ENCODE measurements at regions not wholly inside any gene's neighbourhood (a gene's known extent, or its start where the extent isn't known, plus 50 kb on each side); places are given as distances from the start of the nearest gene placed in this dataset.

DNA sequence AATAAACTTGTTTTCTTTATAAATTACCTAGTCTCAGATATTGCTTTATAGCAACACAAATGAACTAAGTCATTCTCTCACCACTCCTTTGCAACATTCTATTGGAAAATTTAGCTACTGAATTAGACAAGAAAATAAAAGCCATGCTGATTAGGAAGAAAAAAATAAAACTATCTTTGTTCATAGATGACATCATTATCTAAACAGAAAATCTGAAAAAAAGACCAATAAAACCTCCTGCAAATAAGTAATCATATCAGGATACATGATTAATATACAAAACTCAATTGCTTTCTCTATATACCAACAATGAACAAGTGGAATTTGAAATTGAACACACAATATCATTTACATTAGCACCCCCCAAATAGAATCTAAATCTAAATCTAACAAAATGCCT lies 455.3 kb upstream of the KIF2A start:
- no peak overlapping the region for H4K91ac ChIP-seq (replicated peaks; ENCODE audit: insufficient read length, low read length)
- H3K4ac ChIP-seq (replicated peaks; ENCODE audit: insufficient read length, low read depth, low read length): no peak overlapping the region
- no peaks in the 10 kb centered on the region for H3K79me1 ChIP-seq (ENCODE audit: low read depth, low read length)
- no peak overlapping the region for H4K5ac ChIP-seq (ENCODE audit: insufficient read length, low read depth, low read length)
- no peak overlapping the region for H4K8ac ChIP-seq (ENCODE audit: extremely low read depth, insufficient read depth, low read length)
- no peaks in the 10 kb centered on the region for H3K27me3 ChIP-seq (replicated peaks in 1 of 4; ENCODE audit: control insufficient read depth in 3 of 4, extremely low read depth in 1 of 4, insufficient read depth in 3 of 4, low read length in 3 of 4)
- no peak overlapping the region for H2BK5ac ChIP-seq (ENCODE audit: low read depth, low read length)
- no peak overlapping the region for H2BK12ac ChIP-seq (ENCODE audit: low read depth, low read length)
- no peaks in the 10 kb centered on the region for H3K36me3 ChIP-seq (ENCODE audit: control insufficient read depth in 2 of 4, insufficient read depth in 4 of 4, low read length in 3 of 4)
- no peaks in the 10 kb centered on the region for H3K9me3 ChIP-seq (ENCODE audit: insufficient read depth in 2 of 2, low read depth in 1 of 2, low read length in 1 of 2)
- no peaks in the 10 kb centered on the region for H3K4me1 ChIP-seq (replicated peaks in 1 of 4; ENCODE audit: control insufficient read depth in 3 of 4, insufficient read depth in 4 of 4, low read length in 3 of 4)
- no peak overlapping the region for H3K23ac ChIP-seq (ENCODE audit: insufficient read length)
- no peak overlapping the region for H3K14ac ChIP-seq (ENCODE audit: insufficient read length)
- no peaks in the 10 kb centered on the region for H3K23me2 ChIP-seq (ENCODE audit: low read depth, low read length)
- no peak overlapping the region for H3K4me3 ChIP-seq (ENCODE audit: extremely low read depth in 1 of 4, insufficient read depth in 2 of 4, low read depth in 3 of 4, low read length in 4 of 4)
- H3K4me2 ChIP-seq (ENCODE audit: insufficient read depth in 1 of 2, low read depth in 2 of 2, low read length in 2 of 2): no peak overlapping the region
- ChIA-PET CTCF (ENCODE audit: partially characterized antibody) (interaction anchor here (1.2 kb wide), 1 partner anchor 10 kb away, joined by 4 read pairs; no protein-coding TSS in a partner anchor), POLR2A (ENCODE audit: partially characterized antibody) (no interaction called here)
- DNase-seq (ENCODE audit: low read depth in 1 of 2, low spot score in 2 of 2) (no peak), FAIRE-seq (no peak)
- H2AK5ac ChIP-seq (ENCODE audit: low read depth, low read length): no peak overlapping the region
- H3K9ac ChIP-seq (replicated peaks in 1 of 4; ENCODE audit: extremely low read depth in 1 of 4, low read depth in 3 of 4, low read length in 3 of 4): no peak overlapping the region
- H2AFZ ChIP-seq (ENCODE audit: low read length): no peak overlapping the region
- H2BK15ac ChIP-seq (ENCODE audit: low read length): no peak overlapping the region
- H3K56ac ChIP-seq (replicated peaks; ENCODE audit: insufficient read length, low read depth, low read length): no peak overlapping the region
- H4K20me1 ChIP-seq (replicated peaks in 1 of 2; ENCODE audit: control insufficient read depth in 1 of 2, insufficient read depth in 2 of 2, low read length in 2 of 2): no peaks in the 10 kb centered on the region
- no peaks in the 10 kb centered on the region for H3K79me2 ChIP-seq (ENCODE audit: control insufficient read depth in 1 of 2, insufficient read depth in 2 of 2, low read length in 2 of 2)
- no peak overlapping the region for H3K27ac ChIP-seq (ENCODE audit: low read depth, low read length)
- H2BK20ac ChIP-seq (ENCODE audit: low read length): no peak overlapping the region
- H3K18ac ChIP-seq (ENCODE audit: extremely low read depth, low read length): no peak overlapping the region
- no peak overlapping the region for H2BK120ac ChIP-seq (replicated peaks; ENCODE audit: low read depth, low read length)
- TF ChIP-seq, protein P1, sequence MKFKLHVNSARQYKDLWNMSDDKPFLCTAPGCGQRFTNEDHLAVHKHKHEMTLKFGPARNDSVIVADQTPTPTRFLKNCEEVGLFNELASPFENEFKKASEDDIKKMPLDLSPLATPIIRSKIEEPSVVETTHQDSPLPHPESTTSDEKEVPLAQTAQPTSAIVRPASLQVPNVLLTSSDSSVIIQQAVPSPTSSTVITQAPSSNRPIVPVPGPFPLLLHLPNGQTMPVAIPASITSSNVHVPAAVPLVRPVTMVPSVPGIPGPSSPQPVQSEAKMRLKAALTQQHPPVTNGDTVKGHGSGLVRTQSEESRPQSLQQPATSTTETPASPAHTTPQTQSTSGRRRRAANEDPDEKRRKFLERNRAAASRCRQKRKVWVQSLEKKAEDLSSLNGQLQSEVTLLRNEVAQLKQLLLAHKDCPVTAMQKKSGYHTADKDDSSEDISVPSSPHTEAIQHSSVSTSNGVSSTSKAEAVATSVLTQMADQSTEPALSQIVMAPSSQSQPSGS (IDR thresholded peaks at IDR 0.05; ENCODE audit: low read length): no peak
